Adipocyte (in vitro differentiated cells): ENCODE measurements at regions not wholly inside any gene's neighbourhood (a gene's known extent, or its start where the extent isn't known, plus 50 kb on each side); places are given as distances from the start of the nearest gene placed in this dataset.
"Not testable (repeated sequence)": the region's sequence is repeated elsewhere in the genome, so short reads cannot be mapped to it uniquely, and the experiment has no call there.

ENCODE experiments used
- DNase-seq: peaks from one replicate; pipeline ENCODE4 v3.0.0-alpha.2; 2015; ENCODE audit warnings: low read depth
- H3K27me3 ChIP-seq: replicated peaks from 2 replicates; pipeline ENCODE4 v1.7.0; 2013; ENCODE audit warnings: mild to moderate bottlenecking, low read length, moderate library complexity; ENCODE audit not compliant: control insufficient read depth, insufficient read depth
- H3K36me3 ChIP-seq: 2 replicates; pipeline ENCODE4 v1.7.0; 2013; ENCODE audit warnings: low read length, mild to moderate bottlenecking, moderate library complexity; ENCODE audit not compliant: control insufficient read depth, insufficient read depth, severe bottlenecking
- H3K4me1 ChIP-seq: 2 replicates; pipeline ENCODE4 v1.7.0; 2013; ENCODE audit warnings: mild to moderate bottlenecking, low read length, moderate library complexity; ENCODE audit not compliant: control insufficient read depth, insufficient read depth
- H3K4me3 ChIP-seq: 2 replicates; pipeline ENCODE4 v1.7.0; 2013; ENCODE audit warnings: mild to moderate bottlenecking, low read length, moderate library complexity
- H3K9ac ChIP-seq: 2 replicates; pipeline ENCODE4 v1.7.0; 2013; ENCODE audit warnings: mild to moderate bottlenecking, low read length, moderate library complexity
- H3K9me3 ChIP-seq: 2 replicates; pipeline ENCODE4 v1.7.0; 2013; ENCODE audit warnings: mild to moderate bottlenecking, low read length, moderate library complexity; ENCODE audit not compliant: control insufficient read depth

- not testable (repeated sequence) for H3K4me3 ChIP-seq, DNase-seq, H3K9me3 ChIP-seq, H3K36me3 ChIP-seq, H3K27me3 ChIP-seq, H3K9ac ChIP-seq, H3K4me1 ChIP-seq
Measured at GRCh38 chr16:22609798-22610197, 99.1 kb downstream of the NPIPB5 start.

GRCh38 chr16:22611128-22611527 is 100.4 kb downstream of the NPIPB5 start:
- H3K9ac ChIP-seq, H3K4me1 ChIP-seq, H3K9me3 ChIP-seq, H3K27me3 ChIP-seq, DNase-seq, H3K36me3 ChIP-seq, H3K4me3 ChIP-seq: not testable (repeated sequence)

GRCh38 chr16:22614271-22614947 is 103.7 kb downstream of the NPIPB5 start:
- no peak overlapping the region for H3K9ac ChIP-seq
- no peaks in the 10 kb centered on the region for H3K27me3 ChIP-seq
- H3K4me3 ChIP-seq, result no peak overlapping the region
- H3K36me3 ChIP-seq, result no peaks in the 10 kb centered on the region
- no peaks in the 10 kb centered on the region for H3K4me1 ChIP-seq
- peaks cover 7% of the 10 kb centered on the region for H3K9me3 ChIP-seq
- DNase-seq, result no peak

- Histone ChIP-seq H3K4me3 (no peak overlapping the region), H3K27me3 (peaks cover 6% of the 10 kb centered on the region), H3K9ac (no peak overlapping the region), H3K4me1 (no peaks in the 10 kb centered on the region), H3K9me3 (peaks cover 6% of the 10 kb centered on the region), H3K36me3 (no peaks in the 10 kb centered on the region)
- no peak for DNase-seq
Measured at GRCh38 chr16:22618842-22619241, 108.2 kb downstream of the NPIPB5 start.

GRCh38 chr16:22621586-22622155 is 111.0 kb downstream of the NPIPB5 start:
- peaks cover 6% of the 10 kb centered on the region for H3K9me3 ChIP-seq
- H3K36me3 ChIP-seq, result no peaks in the 10 kb centered on the region
- peaks cover 6% of the 10 kb centered on the region for H3K27me3 ChIP-seq
- H3K4me1 ChIP-seq, result no peaks in the 10 kb centered on the region
- no peak for DNase-seq
- H3K9ac ChIP-seq, result no peak overlapping the region
- no peak overlapping the region for H3K4me3 ChIP-seq

GRCh38 chr16:22622703-22623102 is 112.0 kb downstream of the NPIPB5 start:
- H3K9ac ChIP-seq, result no peak overlapping the region
- H3K36me3 ChIP-seq, result no peaks in the 10 kb centered on the region
- DNase-seq, result no peak
- H3K4me3 ChIP-seq, result no peak overlapping the region
- no peaks in the 10 kb centered on the region for H3K4me1 ChIP-seq
- H3K9me3 ChIP-seq, result peaks cover 6% of the 10 kb centered on the region
- H3K27me3 ChIP-seq, result peaks cover 6% of the 10 kb centered on the region

GRCh38 chr16:22623351-22623781 is 112.7 kb downstream of the NPIPB5 start:
- H3K9me3 ChIP-seq, result peaks cover 6% of the 10 kb centered on the region
- H3K27me3 ChIP-seq, result peaks cover 6% of the 10 kb centered on the region
- H3K36me3 ChIP-seq, result no peaks in the 10 kb centered on the region
- no peak for DNase-seq
- no peaks in the 10 kb centered on the region for H3K4me1 ChIP-seq
- no peak overlapping the region for H3K9ac ChIP-seq
- no peak overlapping the region for H3K4me3 ChIP-seq

- Histone ChIP-seq H3K9me3 (peaks cover 6% of the 10 kb centered on the region), H3K4me3 (no peak overlapping the region)
- no peak for DNase-seq
Measured at GRCh38 chr16:22624038-22624799, 113.5 kb downstream of the NPIPB5 start.

GRCh38 chr16:22624800-22625533 is 114.3 kb downstream of the NPIPB5 start:
- peaks cover 2% of the 10 kb centered on the region for H3K27me3 ChIP-seq
- DNase-seq, result no peak

More at GRCh38 chr16:22624038-22624799, 113.5 kb downstream of the NPIPB5 start:
- peaks cover 6% of the 10 kb centered on the region for H3K27me3 ChIP-seq
- no peaks in the 10 kb centered on the region for H3K4me1 ChIP-seq
- H3K36me3 ChIP-seq, result no peaks in the 10 kb centered on the region
- no peak overlapping the region for H3K9ac ChIP-seq

GRCh38 chr16:22625967-22626366 is 115.3 kb downstream of the NPIPB5 start:
- H3K4me1 ChIP-seq, result no peaks in the 10 kb centered on the region
- H3K9me3 ChIP-seq, result peaks cover 6% of the 10 kb centered on the region
- no peak overlapping the region for H3K4me3 ChIP-seq
- no peak for DNase-seq
- no peak overlapping the region for H3K9ac ChIP-seq
- no peaks in the 10 kb centered on the region for H3K27me3 ChIP-seq
- H3K36me3 ChIP-seq, result no peaks in the 10 kb centered on the region

More at GRCh38 chr16:22624800-22625533, 114.3 kb downstream of the NPIPB5 start:
- Histone ChIP-seq H3K4me1 (no peaks in the 10 kb centered on the region), H3K9ac (no peak overlapping the region), H3K9me3 (peaks cover 6% of the 10 kb centered on the region), H3K36me3 (no peaks in the 10 kb centered on the region), H3K4me3 (no peak overlapping the region)

GRCh38 chr16:22627043-22627442 is 116.4 kb downstream of the NPIPB5 start:
- peaks cover 6% of the 10 kb centered on the region for H3K9me3 ChIP-seq
- no peak overlapping the region for H3K9ac ChIP-seq
- no peak for DNase-seq
- H3K36me3 ChIP-seq, result no peaks in the 10 kb centered on the region
- H3K27me3 ChIP-seq, result no peaks in the 10 kb centered on the region
- H3K4me1 ChIP-seq, result no peaks in the 10 kb centered on the region
- H3K4me3 ChIP-seq, result no peak overlapping the region
